ENCODE measurements at regions not wholly inside any gene's neighbourhood (a gene's known extent, or its start where the extent isn't known, plus 50 kb on each side); places are given as distances from the start of the nearest gene placed in this dataset.
"Not testable (repeated sequence)": the region's sequence is repeated elsewhere in the genome, so short reads cannot be mapped to it uniquely, and the experiment has no call there.

- no peak for DNase-seq (ENCODE audit: low spot score)
These were observed 149.7 kb downstream of the TXNL1 start for GRCh38 chr18:56488739-56489138.

GRCh38 chr18:56487801-56488200 lies 150.6 kb downstream of the TXNL1 start:
- DNase-seq (ENCODE audit: low spot score) = no peak

- DNase-seq (ENCODE audit: low spot score) = no peak
These were observed 155.0 kb downstream of the TXNL1 start for GRCh38 chr18:56483386-56483785.

- DNase-seq (ENCODE audit: low spot score) = not testable (repeated sequence)
These were observed 155.6 kb downstream of the TXNL1 start for GRCh38 chr18:56482813-56483212.

- peak; percentile 27 for DNase-seq (ENCODE audit: low spot score)
These were observed 156.6 kb downstream of the TXNL1 start for GRCh38 chr18:56481751-56482150.

- no peak for DNase-seq (ENCODE audit: low spot score)
These were observed 158.6 kb downstream of the TXNL1 start for GRCh38 chr18:56479841-56480240.

GRCh38 chr18:56475250-56475649 lies 163.1 kb downstream of the TXNL1 start:
- DNase-seq (ENCODE audit: low spot score) = no peak

GRCh38 chr18:56473400-56474024 lies 164.9 kb downstream of the TXNL1 start:
- no peak for DNase-seq (ENCODE audit: low spot score)

- DNase-seq (ENCODE audit: low spot score) = no peak
These were observed 167.7 kb downstream of the TXNL1 start for GRCh38 chr18:56470406-56471351.

GRCh38 chr18:56469582-56469981 lies 168.8 kb downstream of the TXNL1 start:
- DNase-seq (ENCODE audit: low spot score) = no peak

GRCh38 chr18:56468396-56468795 lies 170.0 kb downstream of the TXNL1 start:
- peak; percentile 30 for DNase-seq (ENCODE audit: low spot score)

- DNase-seq (ENCODE audit: low spot score) = no peak
These were observed 176.1 kb downstream of the TXNL1 start for GRCh38 chr18:56462276-56462675.

GRCh38 chr18:56461151-56461550 lies 177.2 kb downstream of the TXNL1 start:
- no peak for DNase-seq (ENCODE audit: low spot score)

GRCh38 chr18:56460581-56460980 lies 177.8 kb downstream of the TXNL1 start:
- no peak for DNase-seq (ENCODE audit: low spot score)

- no peak for DNase-seq (ENCODE audit: low spot score)
These were observed 179.4 kb downstream of the TXNL1 start for GRCh38 chr18:56458770-56459712.

- no peak for DNase-seq (ENCODE audit: low spot score)
These were observed 182.5 kb downstream of the TXNL1 start for GRCh38 chr18:56455874-56456273.

GRCh38 chr18:56455141-56455540 lies 183.3 kb downstream of the TXNL1 start:
- DNase-seq (ENCODE audit: low spot score) = no peak

GRCh38 chr18:56453631-56454030 lies 184.8 kb downstream of the TXNL1 start:
- DNase-seq (ENCODE audit: low spot score) = no peak

GRCh38 chr18:56451188-56451587 lies 187.2 kb downstream of the TXNL1 start:
- DNase-seq (ENCODE audit: low spot score) = no peak

GRCh38 chr18:56448751-56449150 lies 189.6 kb downstream of the TXNL1 start:
- no peak for DNase-seq (ENCODE audit: low spot score)

- no peak for DNase-seq (ENCODE audit: low spot score)
These were observed 193.0 kb downstream of the TXNL1 start for GRCh38 chr18:56445422-56445821.

- DNase-seq (ENCODE audit: low spot score) = no peak
These were observed 194.2 kb downstream of the TXNL1 start for GRCh38 chr18:56444201-56444600.

Measured in umbilical cord (tissue), 1 donor.